Left hindlimb (tissue), 1 donor: ENCODE measurements at regions not wholly inside any gene's neighbourhood (a gene's known extent, or its start where the extent isn't known, plus 50 kb on each side); places are given as distances from the start of the nearest gene placed in this dataset.

Source experiments
- DNase-seq: peaks from one replicate; pipeline ENCODE4 v3.0.0-alpha.2; 2018

DNA sequence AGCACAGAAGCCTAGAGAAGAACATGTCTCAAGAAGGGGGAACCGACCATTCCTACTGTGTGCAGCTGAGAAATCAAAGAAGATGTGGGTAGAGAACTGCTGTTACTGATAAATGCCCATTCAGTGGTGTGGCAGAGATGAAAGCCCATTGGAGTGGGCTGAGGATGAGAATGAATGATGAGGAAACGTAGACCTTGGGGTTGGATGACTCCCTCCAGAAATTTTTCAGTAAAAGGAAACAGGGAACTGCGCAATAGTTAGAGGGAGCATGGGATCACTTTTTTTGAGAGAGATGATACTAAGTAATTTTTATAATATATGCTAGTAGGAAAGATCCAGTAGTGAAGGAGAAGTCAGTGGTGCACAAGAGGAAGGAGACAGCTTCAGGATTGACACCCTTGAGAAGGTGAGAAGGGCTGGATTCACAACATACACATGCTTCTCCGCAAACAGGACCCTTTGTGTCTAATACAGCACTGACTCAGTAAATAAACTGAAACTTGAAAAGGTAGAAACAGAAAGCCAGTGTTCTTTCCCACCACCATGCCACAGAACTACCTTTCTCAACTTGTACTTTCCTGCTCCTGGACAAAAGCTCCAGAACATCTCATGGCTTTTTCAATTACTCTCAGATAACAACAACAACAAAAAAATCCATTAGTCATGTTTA, 104.7 kb upstream of the IL6 start:
- no peak for DNase-seq

- DNase-seq: no peak
These were observed 108.5 kb upstream of the IL6 start for GRCh38 chr7:22618528-22618927.

DNA sequence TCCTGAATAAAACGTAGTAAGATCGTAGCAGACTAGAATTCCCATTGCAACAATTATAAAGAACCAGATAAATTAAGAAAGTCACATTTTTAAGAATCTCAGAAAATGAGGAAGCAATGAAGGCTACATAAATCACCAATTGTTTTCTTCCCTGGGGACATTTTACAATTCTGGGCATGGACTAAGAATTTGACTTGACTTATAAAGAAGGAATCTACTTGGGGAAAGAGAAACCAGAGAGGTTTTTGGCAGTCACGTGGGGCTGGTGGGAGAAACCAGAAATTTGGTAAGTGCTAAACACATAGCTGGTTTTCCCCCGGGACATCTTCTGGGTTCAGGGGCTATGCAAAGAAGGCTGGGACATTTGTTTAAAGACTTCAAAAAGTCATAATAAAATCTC, 109.8 kb upstream of the IL6 start:
- DNase-seq: no peak

GRCh38 chr7:22613496-22613895, 113.5 kb upstream of the IL6 start:
- DNase-seq: no peak

DNA sequence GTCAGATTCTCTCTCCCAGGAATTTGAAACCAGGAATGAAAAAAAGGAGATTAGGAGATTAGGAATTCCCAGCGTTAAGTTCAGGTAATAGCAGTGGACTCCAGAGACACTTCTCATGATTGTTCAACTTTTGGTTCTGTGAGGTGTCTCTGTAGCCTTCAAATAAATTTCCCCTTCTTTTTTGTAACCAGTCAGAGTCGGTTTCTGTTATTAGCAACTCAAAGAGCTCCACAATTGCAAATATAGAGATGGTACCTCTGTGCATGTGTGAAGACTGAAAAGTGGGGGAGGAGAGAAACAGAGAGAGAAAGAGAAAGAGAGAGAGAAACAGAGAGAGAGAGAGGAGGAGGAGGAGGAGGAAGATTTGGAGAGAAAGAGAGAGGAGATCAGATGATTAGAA, 112.8 kb upstream of the STEAP1B start:
- DNase-seq: no peak

GRCh38 chr7:22611758-22612079, 111.7 kb upstream of the STEAP1B start:
- no peak for DNase-seq

- no peak for DNase-seq
These were observed 111.2 kb upstream of the STEAP1B start for GRCh38 chr7:22610951-22611757.

DNA sequence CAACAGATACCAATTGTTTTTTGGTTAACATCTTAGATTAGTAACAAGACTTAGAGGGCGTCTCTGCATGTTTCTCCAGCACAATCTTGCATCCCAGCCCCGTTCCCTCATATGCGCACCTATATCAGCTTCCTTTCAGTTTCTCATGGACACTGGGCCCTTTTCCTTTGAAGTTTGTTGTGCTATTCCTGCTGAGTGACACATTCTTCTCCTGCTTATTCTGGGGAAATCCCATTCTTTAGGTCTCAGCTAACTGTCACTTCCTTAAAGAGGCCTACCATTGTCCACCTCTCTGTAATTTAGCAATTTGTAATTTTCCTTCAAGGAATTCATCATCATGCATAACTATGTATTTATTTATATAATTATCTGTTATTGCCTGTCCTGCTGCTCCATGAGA, 110.3 kb upstream of the STEAP1B start:
- no peak for DNase-seq

GRCh38 chr7:22607180-22607579, 107.2 kb upstream of the STEAP1B start:
- DNase-seq: no peak

DNA sequence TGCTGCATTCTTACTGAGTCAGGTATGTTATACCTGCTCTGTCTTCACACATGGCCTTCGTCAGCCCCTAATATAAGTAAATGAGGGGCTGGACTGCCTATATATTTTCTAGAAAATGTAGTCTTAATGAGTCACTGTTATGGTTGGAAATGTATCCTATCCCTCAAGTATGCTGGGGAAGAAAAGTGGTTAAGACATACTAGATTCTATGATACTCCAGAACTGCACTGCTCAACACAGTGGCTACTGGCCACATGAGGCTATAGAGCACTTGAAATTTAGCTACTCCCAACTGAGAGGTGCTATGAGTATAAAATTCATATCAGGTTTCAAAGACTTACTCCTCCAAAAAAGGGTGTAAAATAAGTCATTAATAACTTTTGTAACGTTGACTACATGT, 104.3 kb upstream of the STEAP1B start:
- no peak for DNase-seq

- DNase-seq: no peak
These were observed 102.0 kb upstream of the STEAP1B start for GRCh38 chr7:22601812-22602565.

- no peak for DNase-seq
These were observed 101.4 kb upstream of the STEAP1B start for GRCh38 chr7:22601408-22601807.

DNA sequence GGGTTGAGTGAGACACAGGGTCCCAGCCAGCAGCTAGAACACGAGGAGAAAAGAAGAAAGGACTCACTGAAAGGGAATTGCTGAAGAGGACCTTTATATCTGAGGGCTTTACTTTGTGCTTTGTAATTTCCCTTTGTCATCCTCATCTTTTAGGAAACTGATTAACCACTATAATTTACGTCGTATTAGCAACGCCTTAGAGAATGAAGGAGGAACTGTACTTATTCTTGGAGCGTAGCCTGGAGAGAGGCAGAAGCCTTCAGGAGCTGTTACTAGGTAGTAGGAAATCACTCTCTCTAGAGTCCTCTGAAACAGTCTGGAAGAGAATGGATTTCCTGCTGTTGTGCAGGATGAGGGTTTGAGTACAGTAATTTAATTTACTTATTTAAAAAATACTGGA, 101.0 kb upstream of the STEAP1B start:
- DNase-seq: no peak

DNA sequence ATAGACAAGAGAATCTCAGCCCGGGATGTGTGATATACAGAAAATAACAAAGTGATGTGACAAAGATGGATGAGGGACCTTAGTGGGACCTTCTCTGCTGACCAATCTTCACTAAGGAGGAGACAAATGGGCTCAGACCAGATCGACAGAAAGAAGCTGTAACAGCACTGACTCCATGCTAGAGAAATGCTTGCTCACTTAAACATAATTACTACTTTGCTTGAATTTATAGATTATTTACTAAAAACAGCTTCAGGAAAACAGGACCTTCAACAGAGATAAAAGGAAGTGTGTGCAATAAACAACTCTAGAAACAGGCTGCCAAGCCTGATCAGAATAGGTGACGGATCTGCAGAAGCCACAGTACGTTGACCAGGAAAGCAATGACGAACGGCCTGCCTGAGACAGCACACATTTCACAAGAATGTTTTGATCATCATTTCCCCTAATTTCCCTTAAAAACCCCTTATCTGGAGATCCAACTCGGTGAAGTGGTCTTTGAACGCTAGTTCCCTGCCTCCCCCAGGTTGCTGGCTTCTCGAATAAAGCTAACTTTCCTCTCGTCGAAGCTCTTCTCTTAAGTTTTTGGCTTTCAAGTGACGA, 98.4 kb upstream of the STEAP1B start:
- no peak for DNase-seq

- no peak for DNase-seq
These were observed 97.9 kb upstream of the STEAP1B start for GRCh38 chr7:22597844-22598243.

- DNase-seq: no peak
These were observed 96.9 kb upstream of the STEAP1B start for GRCh38 chr7:22596763-22597400.

GRCh38 chr7:22594020-22594419, 94.0 kb upstream of the STEAP1B start:
- DNase-seq: no peak

DNA sequence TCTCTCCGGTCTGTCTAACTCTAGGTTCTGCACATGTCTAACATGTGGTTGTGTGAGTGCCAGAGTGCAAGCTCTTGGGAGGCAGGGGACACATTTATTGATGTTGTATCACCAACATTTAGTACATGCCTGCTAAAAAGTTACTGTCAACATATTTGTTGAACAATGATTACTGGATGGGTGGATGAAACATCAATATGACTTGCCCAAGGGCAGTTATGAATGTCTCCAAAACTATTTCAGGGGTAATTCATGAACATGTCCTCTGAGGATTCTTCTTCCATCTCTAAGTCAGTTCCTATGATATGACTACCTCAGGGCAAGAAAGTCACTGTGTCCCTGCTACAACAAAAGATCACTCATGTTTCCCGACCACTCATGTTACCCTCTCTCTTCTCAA, 91.3 kb upstream of the STEAP1B start:
- no peak for DNase-seq

- peak; percentile 84 for DNase-seq
These were observed 89.7 kb upstream of the STEAP1B start for GRCh38 chr7:22589641-22590201.

- no peak for DNase-seq
These were observed 88.4 kb upstream of the STEAP1B start for GRCh38 chr7:22588351-22588750.

DNA sequence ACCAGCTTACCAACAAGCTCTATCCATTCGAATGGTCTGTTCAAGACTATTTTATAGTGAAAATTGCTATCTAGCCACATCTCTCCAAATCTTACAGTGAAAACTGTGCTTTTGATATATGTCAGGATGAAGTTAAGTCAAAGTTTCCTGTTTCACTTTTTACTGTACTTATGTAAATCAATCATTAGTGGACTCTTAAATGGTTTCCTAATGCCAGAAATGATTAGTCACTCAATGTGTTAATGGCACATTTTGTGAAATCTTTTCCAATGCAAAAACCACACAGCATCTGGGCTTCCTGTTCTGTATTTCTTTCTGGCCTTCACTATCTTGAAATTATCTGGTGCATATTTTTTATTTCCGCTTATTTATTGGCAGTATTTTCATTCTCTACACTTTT, 87.3 kb upstream of the STEAP1B start:
- no peak for DNase-seq

- DNase-seq: no peak
These were observed 86.8 kb upstream of the STEAP1B start for GRCh38 chr7:22586786-22587140.
